ENCODE measurements at regions not wholly inside any gene's neighbourhood (a gene's known extent, or its start where the extent isn't known, plus 50 kb on each side); places are given as distances from the start of the nearest gene placed in this dataset.

GRCh38 chr11:79671401-79671800 lies 230.6 kb upstream of the TENM4 start:
- TF ChIP-seq CEBPB (IDR thresholded peaks at IDR 0.05; ENCODE audit: low read depth, low read length) (no peak), SIN3A (conservative IDR thresholded peaks at IDR 0.05 in 1 of 2, IDR thresholded peaks at IDR 0.05 in 1 of 2; ENCODE audit: low read depth in 1 of 2, low read length in 2 of 2) (no peak), HDAC6 (IDR thresholded peaks at IDR 0.05; ENCODE audit: low read depth, low read length) (no peak), NRF1 (IDR thresholded peaks at IDR 0.05; ENCODE audit: low read depth, low read length) (no peak), EP300 (IDR thresholded peaks at IDR 0.05; ENCODE audit: borderline replicate concordance in 1 of 2, low read depth in 2 of 2, low read length in 2 of 2) (no peak), FOSL1 (IDR thresholded peaks at IDR 0.05; ENCODE audit: insufficient read depth, low read depth, low read length) (no peak)

Data from H1 (cell line).